CD4-positive, alpha-beta memory T cell (primary cell): ENCODE measurements at regions not wholly inside any gene's neighbourhood (a gene's known extent, or its start where the extent isn't known, plus 50 kb on each side); places are given as distances from the start of the nearest gene placed in this dataset.
"Not testable (repeated sequence)": the region's sequence is repeated elsewhere in the genome, so short reads cannot be mapped to it uniquely, and the experiment has no call there.

Experiments
- CTCF ChIA-PET: fragments of 350-600 bp; sonication (Branson Sonifier 250); formaldehyde crosslinking; loops from one replicate; lab custom pipeline; 2021; ENCODE audit warnings: inconsistent platforms; ENCODE audit not compliant: partially characterized antibody; lab: Charles Lee
- POLR2A ChIA-PET: fragments of 350-600 bp; sonication (Branson Sonifier 250); formaldehyde crosslinking; loops from one replicate; lab custom pipeline; 2021; ENCODE audit not compliant: partially characterized antibody; lab: Charles Lee
- DNase-seq, 5 donors: peaks; one replicate each; pipeline versions ENCODE4 v3.0.0 to v3.0.0-alpha.2; 2020 to 2022; ENCODE audit warnings: mixed read lengths in 1 of 5
- H3K27ac ChIP-seq: one replicate; pipeline ENCODE4 v1.7.0; 2013; ENCODE audit warnings: low read depth, low read length
- H3K27me3 ChIP-seq: 2 replicates; pipeline ENCODE4 v1.7.0; 2013; ENCODE audit warnings: mild to moderate bottlenecking, low read length, moderate library complexity; ENCODE audit not compliant: insufficient read depth
- H3K36me3 ChIP-seq: 2 replicates; pipeline ENCODE4 v1.7.0; 2013; ENCODE audit warnings: mild to moderate bottlenecking, low read length, moderate library complexity; ENCODE audit not compliant: insufficient read depth
- H3K4me1 ChIP-seq: 2 replicates; pipeline ENCODE4 v1.7.0; 2013; ENCODE audit warnings: mild to moderate bottlenecking, low read length, moderate library complexity; ENCODE audit not compliant: insufficient read depth
- H3K4me3 ChIP-seq, 2 donors: one replicate each; pipeline ENCODE4 v1.7.0; 2013; ENCODE audit warnings: low read length in 2 of 2, mild to moderate bottlenecking in 1 of 2
- H3K9me3 ChIP-seq, 2 donors: one replicate each; pipeline ENCODE4 v1.7.0; 2013; ENCODE audit warnings: low read length in 2 of 2, control low read depth in 1 of 2; ENCODE audit not compliant: control insufficient read depth in 1 of 2
- H3K27ac Mint-ChIP-seq, 7 donors: one replicate each; pipeline ENCODE4 v1.8.0; 2020 to 2021; ENCODE audit warnings: mixed read lengths in 7 of 7, mild to moderate bottlenecking in 6 of 7, inconsistent platforms in 3 of 7, moderate library complexity in 3 of 7
- H3K27me3 Mint-ChIP-seq, 2 donors: one replicate each; pipeline ENCODE4 v1.8.0; 2020 to 2021; ENCODE audit warnings: mixed read lengths in 2 of 2
- H3K36me3 Mint-ChIP-seq, 2 donors: one replicate each; pipeline ENCODE4 v1.8.0; 2020 to 2021; ENCODE audit warnings: mixed read lengths in 2 of 2, inconsistent platforms in 1 of 2, mild to moderate bottlenecking in 1 of 2
- H3K4me1 Mint-ChIP-seq, 4 donors: one replicate each; pipeline ENCODE4 v1.8.0; 2020 to 2021; ENCODE audit warnings: mixed read lengths in 4 of 4, mild to moderate bottlenecking in 1 of 4
- H3K4me3 Mint-ChIP-seq, 8 donors: one replicate each; pipeline ENCODE4 v1.8.0; 2020 to 2021; ENCODE audit warnings: mixed read lengths in 8 of 8, mild to moderate bottlenecking in 7 of 8, moderate library complexity in 6 of 8, inconsistent platforms in 3 of 8
- H3K9me3 Mint-ChIP-seq, 8 donors: one replicate each; pipeline ENCODE4 v1.8.0; 2020 to 2021; ENCODE audit warnings: mixed read lengths in 8 of 8, mild to moderate bottlenecking in 5 of 8, inconsistent platforms in 3 of 8, moderate library complexity in 1 of 8
- intact Hi-C: fragments of 100-400 bp; cut with micrococcal nuclease; formaldehyde crosslinking; loops from one replicate; pipeline ENCODE4 v1.15.1; 2023

- POLR2A ChIA-PET, CTCF ChIA-PET, intact Hi-C loops: not testable (repeated sequence)
Measured at GRCh38 chr2:150249735-150250134, 237.7 kb downstream of the RND3 start.

GRCh38 chr2:150247481-150247880 is 240.0 kb downstream of the RND3 start:
- no peak overlapping the region for H3K27ac Mint-ChIP-seq
- H3K4me3 Mint-ChIP-seq = no peak overlapping the region
- Histone ChIP-seq H3K4me1 (no peaks in the 10 kb centered on the region), H3K36me3 (no peaks in the 10 kb centered on the region), H3K27me3 (no peaks in the 10 kb centered on the region), H3K9me3 (no peaks in the 10 kb centered on the region), H3K27ac (no peak overlapping the region), H3K4me3 (no peak overlapping the region)
- no peaks in the 10 kb centered on the region for H3K4me1 Mint-ChIP-seq
- no peak for DNase-seq
- ChIA-PET POLR2A (no interaction called here), CTCF (no interaction called here)
- intact Hi-C loops = no loop called here
- H3K9me3 Mint-ChIP-seq = peaks cover 0 to 2% (median 0%) of the 10 kb centered on the region in 8 donors
- H3K27me3 Mint-ChIP-seq = no peaks in the 10 kb centered on the region
- H3K36me3 Mint-ChIP-seq = no peaks in the 10 kb centered on the region

More at GRCh38 chr2:150249735-150250134, 237.7 kb downstream of the RND3 start:
- H3K4me3 ChIP-seq, H3K9me3 Mint-ChIP-seq, H3K4me1 Mint-ChIP-seq, H3K4me1 ChIP-seq, H3K27ac Mint-ChIP-seq, H3K27me3 ChIP-seq, H3K36me3 Mint-ChIP-seq, H3K27me3 Mint-ChIP-seq, DNase-seq, H3K27ac ChIP-seq, H3K36me3 ChIP-seq, H3K9me3 ChIP-seq, H3K4me3 Mint-ChIP-seq: not testable (repeated sequence)

DNA sequence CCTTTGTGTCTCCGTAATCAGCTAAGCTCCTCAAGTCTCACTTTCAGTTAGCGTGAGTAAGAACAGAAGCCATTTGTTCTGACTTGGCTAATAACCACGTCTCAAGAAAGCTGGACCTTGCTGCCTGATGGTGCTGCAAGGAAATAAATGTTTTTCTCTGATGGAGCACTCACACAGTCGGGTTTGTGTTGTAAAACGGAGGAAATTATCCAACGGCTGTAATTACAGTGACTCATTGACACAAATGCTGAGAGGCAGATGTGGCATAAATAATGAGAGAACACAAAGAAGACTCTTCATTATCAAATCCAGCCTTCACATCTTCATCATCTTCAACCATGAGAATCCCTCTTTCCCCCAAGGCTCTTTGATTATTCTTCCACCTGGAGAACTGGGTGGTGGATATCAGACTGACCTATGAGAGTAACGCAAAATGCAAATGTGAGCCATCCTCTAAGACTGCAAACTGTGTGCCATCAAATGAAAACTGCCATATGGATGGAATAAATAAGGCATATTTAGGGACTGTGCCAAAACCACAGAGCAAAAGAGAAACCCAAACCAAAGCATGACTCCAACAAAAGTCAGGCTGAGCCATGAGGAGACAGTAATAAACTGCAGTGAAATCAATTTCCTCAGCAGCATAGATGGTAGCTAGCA is 252.6 kb downstream of the RND3 start:
- Mint-ChIP-seq H3K4me3 (no peak overlapping the region), H3K27ac (no peak overlapping the region), H3K27me3 (no peaks in the 10 kb centered on the region), H3K36me3 (no peaks in the 10 kb centered on the region), H3K9me3 (peaks cover 0 to 4% (median 0%) of the 10 kb centered on the region in 8 donors), H3K4me1 (no peaks in the 10 kb centered on the region)
- Histone ChIP-seq H3K4me3 (no peak overlapping the region), H3K4me1 (no peaks in the 10 kb centered on the region), H3K27ac (no peak overlapping the region), H3K27me3 (no peaks in the 10 kb centered on the region), H3K36me3 (no peaks in the 10 kb centered on the region), H3K9me3 (no peaks in the 10 kb centered on the region)
- no peak for DNase-seq
- POLR2A ChIA-PET = no interaction called here
- intact Hi-C loops = no loop called here
- CTCF ChIA-PET = no interaction called here

DNA sequence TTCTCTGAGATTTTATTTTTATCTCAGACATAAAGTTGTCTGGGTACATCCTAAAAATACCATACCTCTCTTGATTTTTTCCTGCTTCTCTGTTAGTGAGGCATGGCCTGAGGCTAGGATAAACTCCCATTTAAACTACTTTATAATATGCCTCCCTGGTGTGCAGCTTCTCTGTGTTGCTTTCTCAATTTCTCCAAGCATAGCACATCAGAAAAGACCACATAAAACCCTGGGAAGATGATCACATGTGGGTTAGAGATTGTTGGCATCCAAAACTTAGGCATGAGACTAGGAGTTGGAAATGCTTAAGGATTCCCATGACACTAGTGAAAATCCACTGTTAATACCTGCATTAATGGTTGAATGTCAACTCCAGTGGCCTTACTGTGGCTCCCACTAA is 254.6 kb downstream of the RND3 start:
- no peaks in the 10 kb centered on the region for H3K4me1 Mint-ChIP-seq
- H3K4me3 ChIP-seq = no peak overlapping the region
- no peaks in the 10 kb centered on the region for H3K27me3 ChIP-seq
- CTCF ChIA-PET = no interaction called here
- no peak for DNase-seq
- no peaks in the 10 kb centered on the region for H3K4me1 ChIP-seq
- POLR2A ChIA-PET = no interaction called here
- H3K27me3 Mint-ChIP-seq = no peaks in the 10 kb centered on the region
- no peaks in the 10 kb centered on the region for H3K36me3 Mint-ChIP-seq
- intact Hi-C loops = no loop called here
- H3K27ac ChIP-seq = no peak overlapping the region
- no peaks in the 10 kb centered on the region for H3K36me3 ChIP-seq
- no peak overlapping the region for H3K4me3 Mint-ChIP-seq
- peaks cover 0 to 4% (median 0%) of the 10 kb centered on the region in 8 donors for H3K9me3 Mint-ChIP-seq
- no peaks in the 10 kb centered on the region for H3K9me3 ChIP-seq
- H3K27ac Mint-ChIP-seq = no peak overlapping the region

DNA sequence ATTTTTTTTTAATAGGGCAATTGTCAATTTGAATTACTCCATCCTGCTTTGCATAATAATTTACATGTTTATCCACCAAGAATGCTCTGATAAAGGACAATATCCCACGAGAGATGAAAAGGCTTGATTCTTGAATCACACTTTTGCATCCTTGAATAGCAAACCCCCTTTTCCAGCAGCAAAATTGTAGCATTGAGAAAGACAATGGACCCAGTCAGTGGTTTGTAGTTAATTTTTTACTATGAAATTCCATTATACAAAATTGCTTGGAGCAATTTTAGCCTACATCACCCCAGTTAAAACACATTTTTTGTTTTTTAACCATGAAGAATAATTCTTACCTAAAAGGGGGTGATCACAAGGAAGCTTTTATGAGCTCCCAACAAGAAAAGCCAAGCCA is 255.1 kb downstream of the RND3 start:
- no peak overlapping the region for H3K4me3 Mint-ChIP-seq
- ChIA-PET POLR2A (no interaction called here), CTCF (no interaction called here)
- Histone ChIP-seq H3K9me3 (no peaks in the 10 kb centered on the region), H3K4me1 (no peaks in the 10 kb centered on the region), H3K4me3 (no peak overlapping the region), H3K27ac (no peak overlapping the region), H3K27me3 (no peaks in the 10 kb centered on the region), H3K36me3 (no peaks in the 10 kb centered on the region)
- no peaks in the 10 kb centered on the region for H3K27me3 Mint-ChIP-seq
- no peak overlapping the region for H3K27ac Mint-ChIP-seq
- peaks cover 0 to 4% (median 0%) of the 10 kb centered on the region in 8 donors for H3K9me3 Mint-ChIP-seq
- no peak for DNase-seq
- H3K36me3 Mint-ChIP-seq = no peaks in the 10 kb centered on the region
- H3K4me1 Mint-ChIP-seq = no peaks in the 10 kb centered on the region
- intact Hi-C loops = no loop called here

DNA sequence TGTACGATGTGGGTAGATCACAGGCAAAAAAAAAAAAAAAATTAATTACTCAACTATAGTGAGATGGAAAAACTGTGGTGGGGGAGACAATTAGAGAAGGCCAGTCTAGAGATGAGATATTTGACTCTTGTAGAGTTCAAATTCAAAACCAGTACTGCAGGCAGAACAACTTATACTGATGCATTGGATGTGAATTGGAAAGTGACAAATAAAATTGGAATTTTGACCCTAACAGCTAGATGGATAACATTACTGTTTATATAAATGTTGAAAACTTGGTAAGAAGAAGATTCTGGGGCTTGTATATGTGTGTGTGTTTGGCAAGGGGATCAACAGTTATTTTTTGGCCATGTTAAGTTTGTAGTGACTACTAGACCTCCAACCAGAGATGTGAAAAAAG is 256.9 kb downstream of the RND3 start:
- intact Hi-C loops = no loop called here
- ChIA-PET CTCF (no interaction called here), POLR2A (no interaction called here)
- Histone ChIP-seq H3K27ac (no peak overlapping the region), H3K9me3 (no peaks in the 10 kb centered on the region), H3K36me3 (no peaks in the 10 kb centered on the region), H3K4me1 (no peaks in the 10 kb centered on the region), H3K4me3 (no peak overlapping the region), H3K27me3 (no peaks in the 10 kb centered on the region)
- Mint-ChIP-seq H3K27me3 (no peaks in the 10 kb centered on the region), H3K9me3 (peaks cover 0 to 4% (median 0%) of the 10 kb centered on the region in 8 donors), H3K4me1 (no peaks in the 10 kb centered on the region), H3K36me3 (no peaks in the 10 kb centered on the region), H3K27ac (no peak overlapping the region), H3K4me3 (no peak overlapping the region)
- no peak for DNase-seq

DNA sequence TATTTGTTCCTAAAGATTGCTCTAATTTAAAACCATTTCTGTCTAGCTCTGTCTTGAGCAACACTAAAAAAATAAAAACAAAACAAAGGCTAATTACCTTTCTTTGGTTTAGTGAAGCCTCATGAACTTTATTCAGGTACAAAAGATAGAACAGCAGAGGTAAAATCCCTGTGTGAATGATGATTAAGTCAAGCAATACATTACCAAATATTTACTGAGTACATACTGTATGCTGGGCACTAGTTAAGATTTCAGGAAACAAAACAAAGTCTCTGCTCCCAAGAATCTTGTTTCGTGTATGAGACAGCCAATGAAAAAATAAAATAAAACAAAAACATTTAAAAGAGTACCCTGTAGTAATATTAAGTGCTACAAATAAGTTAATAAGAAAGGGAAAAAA is 257.5 kb downstream of the RND3 start:
- H3K27me3 ChIP-seq = no peaks in the 10 kb centered on the region
- no peak overlapping the region for H3K27ac ChIP-seq
- Mint-ChIP-seq H3K9me3 (peaks cover 0 to 4% (median 0%) of the 10 kb centered on the region in 8 donors), H3K4me3 (no peak overlapping the region), H3K4me1 (no peaks in the 10 kb centered on the region), H3K36me3 (no peaks in the 10 kb centered on the region), H3K27ac (no peak overlapping the region), H3K27me3 (no peaks in the 10 kb centered on the region)
- H3K4me3 ChIP-seq = no peak overlapping the region
- DNase-seq = no peak
- no peaks in the 10 kb centered on the region for H3K36me3 ChIP-seq
- POLR2A ChIA-PET = no interaction called here
- CTCF ChIA-PET = no interaction called here
- no peaks in the 10 kb centered on the region for H3K9me3 ChIP-seq
- intact Hi-C loops = no loop called here
- H3K4me1 ChIP-seq = no peaks in the 10 kb centered on the region

- no peak overlapping the region for H3K27ac Mint-ChIP-seq
- peaks cover 0 to 4% (median 0%) of the 10 kb centered on the region in 8 donors for H3K9me3 Mint-ChIP-seq
- H3K27me3 Mint-ChIP-seq = no peaks in the 10 kb centered on the region
- intact Hi-C loops = no loop called here
- Histone ChIP-seq H3K27me3 (no peaks in the 10 kb centered on the region), H3K4me1 (no peaks in the 10 kb centered on the region), H3K27ac (no peak overlapping the region), H3K9me3 (no peaks in the 10 kb centered on the region), H3K36me3 (no peaks in the 10 kb centered on the region), H3K4me3 (no peak overlapping the region)
- no peaks in the 10 kb centered on the region for H3K4me1 Mint-ChIP-seq
- H3K36me3 Mint-ChIP-seq = no peaks in the 10 kb centered on the region
- DNase-seq = no peak
- H3K4me3 Mint-ChIP-seq = no peak overlapping the region
- ChIA-PET CTCF (no interaction called here), POLR2A (no interaction called here)
Measured at GRCh38 chr2:150228936-150229335, 258.5 kb downstream of the RND3 start.
